DND-41 (cell line): ENCODE measurements at regions not wholly inside any gene's neighbourhood (a gene's known extent, or its start where the extent isn't known, plus 50 kb on each side); places are given as distances from the start of the nearest gene placed in this dataset.

Experiments
- ATAC-seq: fragments of 200-7000 bp; cut with Tn5 transposase; 3 replicates; pipeline ENCODE4 v1.9.1; 2021; ENCODE audit warnings: low read depth; ENCODE audit not compliant: insufficient read depth
- DNase-seq: peaks from one replicate; pipeline ENCODE4 v3.0.0-alpha.2; 2020
- H2AFZ ChIP-seq: 2 replicates; pipeline ENCODE4 v1.6.0; 2012; ENCODE audit warnings: low read depth, low read length
- H3K27ac ChIP-seq: 2 replicates; pipeline ENCODE4 v1.5.1; 2012; ENCODE audit warnings: low read length, inconsistent platforms
- H3K27me3 ChIP-seq: fragments of 200-600 bp; sonication (generic); 2 replicates; pipeline ENCODE4 v1.6.0; 2012; ENCODE audit warnings: low read length, mild to moderate bottlenecking, inconsistent platforms; ENCODE audit not compliant: insufficient read depth, poor library complexity
- H3K36me3 ChIP-seq: 2 replicates; pipeline ENCODE4 v1.5.1; 2012; ENCODE audit warnings: low read length, inconsistent platforms; ENCODE audit not compliant: insufficient read depth
- H3K4me1 ChIP-seq: 2 replicates; pipeline ENCODE4 v1.5.1; 2012; ENCODE audit warnings: mild to moderate bottlenecking, low read length; ENCODE audit not compliant: insufficient read depth
- H3K4me2 ChIP-seq: 2 replicates; pipeline ENCODE4 v1.6.0; 2012; ENCODE audit warnings: mild to moderate bottlenecking, moderate library complexity, low read length, inconsistent platforms; ENCODE audit not compliant: insufficient read depth
- H3K4me3 ChIP-seq, 2 experiments: fragments of 200-600 bp in 1 of 2; shearing (Covaris generic) in 1 of 2; 2 replicates each; pipeline ENCODE4 v1.5.1; 2012 to 2016; ENCODE audit warnings: inconsistent platforms in 2 of 2, low read length in 2 of 2, mild to moderate bottlenecking in 2 of 2, low read depth in 1 of 2, moderate library complexity in 1 of 2
- H3K79me2 ChIP-seq: 2 replicates; pipeline ENCODE4 v1.6.0; 2012; ENCODE audit warnings: low read length, inconsistent platforms; ENCODE audit not compliant: insufficient read depth
- H3K9ac ChIP-seq: 2 replicates; pipeline ENCODE4 v1.6.0; 2012; ENCODE audit warnings: low read depth, mild to moderate bottlenecking, inconsistent platforms, low read length, moderate library complexity
- H3K9me3 ChIP-seq: 2 replicates; pipeline ENCODE4 v1.5.1; 2012; ENCODE audit warnings: low read length, moderate library complexity, mild to moderate bottlenecking, inconsistent platforms; ENCODE audit not compliant: insufficient read depth, severe bottlenecking
- H4K20me1 ChIP-seq: 2 replicates; pipeline ENCODE4 v1.6.0; 2012; ENCODE audit warnings: low read length; ENCODE audit not compliant: insufficient read depth
- CTCF ChIP-seq: IDR thresholded peaks from 2 replicates; pipeline ENCODE4 v1.5.1; 2012; ENCODE audit warnings: borderline replicate concordance, low read length, moderate library complexity, mild to moderate bottlenecking; ENCODE audit not compliant: poor library complexity, severe bottlenecking; ENCODE audit errors: extremely low read depth
- EZH2 ChIP-seq: IDR thresholded peaks from 3 replicates; pipeline ENCODE4 v1.6.1; 2012; ENCODE audit warnings: borderline replicate concordance, low read depth, mild to moderate bottlenecking, moderate library complexity, low read length, inconsistent platforms; ENCODE audit not compliant: severe bottlenecking

- Histone ChIP-seq H3K4me3 (no peak overlapping the region), H3K27me3 (peaks cover 42% of the 10 kb centered on the region), H2AFZ (no peak overlapping the region), H3K36me3 (no peaks in the 10 kb centered on the region), H3K4me1 (no peaks in the 10 kb centered on the region), H3K4me2 (no peak overlapping the region), H4K20me1 (no peaks in the 10 kb centered on the region), H3K9me3 (no peaks in the 10 kb centered on the region), H3K27ac (no peak overlapping the region), H3K9ac (no peak overlapping the region), H3K79me2 (no peaks in the 10 kb centered on the region)
- no peak for DNase-seq
- no peak for ATAC-seq
- TF ChIP-seq EZH2 (no peak), CTCF (no peak)
Observed at GRCh38 chr1:201754353-201754752, 74.6 kb upstream of the IPO9 start.

DNA sequence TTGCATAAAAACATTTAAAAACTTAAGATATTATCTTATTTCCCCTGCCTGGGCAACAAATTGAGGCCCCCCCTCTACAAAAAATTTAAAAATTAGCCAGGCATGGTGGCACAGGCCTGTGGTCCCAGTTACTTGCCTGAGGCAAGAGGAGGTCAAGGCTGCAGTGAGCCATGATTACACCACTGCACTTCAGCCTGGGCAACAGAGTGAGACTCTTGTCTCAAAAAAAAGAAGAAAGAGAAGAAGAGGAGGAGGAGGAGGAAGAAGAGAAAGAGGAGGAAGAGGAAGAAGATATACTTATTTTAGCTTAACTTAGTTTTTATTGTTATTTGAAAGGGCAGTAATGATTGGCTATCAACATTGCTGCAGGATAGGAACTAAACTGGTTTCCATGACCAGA lies 73.8 kb upstream of the IPO9 start:
- no peaks in the 10 kb centered on the region for H3K9me3 ChIP-seq
- H3K9ac ChIP-seq, result no peak overlapping the region
- TF ChIP-seq CTCF, result no peak
- TF ChIP-seq EZH2, result no peak
- no peak overlapping the region for H3K4me3 ChIP-seq
- ATAC-seq, result no peak
- H3K4me1 ChIP-seq, result no peaks in the 10 kb centered on the region
- no peaks in the 10 kb centered on the region for H4K20me1 ChIP-seq
- no peaks in the 10 kb centered on the region for H3K36me3 ChIP-seq
- no peaks in the 10 kb centered on the region for H3K79me2 ChIP-seq
- H3K27me3 ChIP-seq, result peaks cover 45% of the 10 kb centered on the region
- H2AFZ ChIP-seq, result no peak overlapping the region
- H3K27ac ChIP-seq, result no peak overlapping the region
- H3K4me2 ChIP-seq, result no peak overlapping the region
- DNase-seq, result no peak

GRCh38 chr1:201756406-201756805 lies 72.6 kb upstream of the IPO9 start:
- DNase-seq, result no peak

More at GRCh38 chr1:201756406-201756805, 72.6 kb upstream of the IPO9 start:
- Histone ChIP-seq H3K27me3 (peaks cover 48% of the 10 kb centered on the region), H3K79me2 (no peaks in the 10 kb centered on the region), H3K9me3 (no peaks in the 10 kb centered on the region), H2AFZ (no peak overlapping the region), H3K36me3 (no peaks in the 10 kb centered on the region), H3K27ac (no peak overlapping the region), H3K4me2 (no peak overlapping the region), H3K4me3 (no peak overlapping the region), H3K9ac (no peak overlapping the region), H3K4me1 (no peaks in the 10 kb centered on the region), H4K20me1 (no peaks in the 10 kb centered on the region)
- ATAC-seq, result no peak
- TF ChIP-seq CTCF, result no peak
- no peak for TF ChIP-seq EZH2
